Pancreas (tissue), 10 donors: ENCODE measurements at regions not wholly inside any gene's neighbourhood (a gene's known extent, or its start where the extent isn't known, plus 50 kb on each side); places are given as distances from the start of the nearest gene placed in this dataset.

ENCODE experiments used
- ATAC-seq, 4 donors: fragments of 200-7000 bp; cut with Tn5 transposase; one replicate each; pipeline versions ENCODE4 v1.8.0 to v1.9.1; 2020; ENCODE audit warnings: mild to moderate bottlenecking in 4 of 4, moderate library complexity in 4 of 4
- DNase-seq, 6 donors: peaks; one replicate each; pipeline ENCODE4 v3.0.0-alpha.2; 2020
- FAIRE-seq: peaks from 2 replicates; lab custom pipeline; 2012; peaks lifted over from hg19 to GRCh38; lab: Jason Lieb, UNC
- H3K27ac ChIP-seq, 4 donors: fragments of 200-600 bp; sonication (generic); 1 replicate in 3 of 4; 2 replicates in 1 of 4; pipeline versions ENCODE4 v1.5.0 to v1.8.0; 2020
- H3K27me3 ChIP-seq, 4 donors: fragments of 200-600 bp; one replicate each; pipeline ENCODE4 v1.8.0; 2021
- H3K36me3 ChIP-seq, 3 donors: fragments of 200-600 bp; sonication (generic) in 1 of 3; one replicate each; pipeline versions ENCODE4 v1.5.0 to v1.8.0; 2020 to 2021
- H3K4me1 ChIP-seq, 3 donors: fragments of 200-600 bp; one replicate each; pipeline ENCODE4 v1.8.0; 2021
- H3K4me3 ChIP-seq, 4 donors: fragments of 200-600 bp; sonication (generic) in 2 of 4; one replicate each; pipeline versions ENCODE4 v1.5.0 to v1.8.0; 2020 to 2021
- H3K9me3 ChIP-seq, 4 donors: fragments of 200-600 bp; one replicate each; pipeline ENCODE4 v1.8.0; 2021
- WGBS, 2 donors: extraction: QIAGEN DNeasy Blood & Tissue Kit; methylation state at CpG; one replicate each; pipeline ENCODE4 v1.1.7; 2013; 5-methylcytosine and 5-hydroxymethylcytosine counted together
- intact Hi-C, 3 donors: fragments of 100-400 bp; cut with DNase I; formaldehyde crosslinking; loops; one replicate each; pipeline versions ENCODE4 v1.11.1 to v1.14.2; 2022
- TF ChIP-seq, protein P1 (sequence below), 4 donors: fragments of 200-600 bp; sonication (generic) in 3 of 4; IDR thresholded peaks; one replicate each; pipeline versions ENCODE4 v1.5.0 to v1.8.0; 2021; ENCODE audit warnings: antibody characterized with exemption in 4 of 4
- donor health status: healthy with polysubstance abuse.
- donor health status: DM: no; HTN: no; CAD: no; lungs with moderate emphysema.
- donor health status: DM: no; HTN: no; CAD: no.
- donor health status: control.
- donor health status: control.
- donor health status: Bipolar disorder and iron deficiency.
- donor health status: DM: yes; HTN: yes; CAD: no.
- donor health status: DM: no; HTN: no; CAD: no.
- donor health status: DM: no; HTN: no; CAD: no.
- donor health status: DM: yes; HTN: yes; CAD: no.

DNA sequence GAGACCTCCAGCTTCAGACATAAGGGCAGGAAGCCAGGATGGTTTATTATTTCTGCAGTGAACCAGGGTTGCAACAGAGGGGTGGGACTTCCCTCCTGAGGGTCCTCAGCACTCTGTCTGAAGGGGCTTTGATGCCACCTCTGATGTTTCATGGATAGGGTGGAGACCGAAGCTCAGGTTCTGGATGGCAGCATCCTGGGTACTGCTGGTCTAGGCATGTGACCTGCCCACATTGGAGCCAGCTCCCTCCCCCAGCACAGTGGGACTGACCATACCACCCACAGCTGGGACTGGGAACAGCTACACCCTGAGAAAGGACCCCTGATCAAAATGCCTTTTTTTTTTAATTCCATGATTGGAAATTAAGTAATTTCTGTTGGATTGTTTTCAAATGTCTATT is 355.2 kb downstream of the ZNF516 start:
- Histone ChIP-seq H3K27ac (no peak overlapping the region), H3K36me3 (no peaks in the 10 kb centered on the region), H3K9me3 (no peaks in the 10 kb centered on the region), H3K4me3 (no peak overlapping the region), H3K4me1 (no peaks in the 10 kb centered on the region), H3K27me3 (no peaks in the 10 kb centered on the region)
- FAIRE-seq (no peak), DNase-seq (no peak), ATAC-seq (no peak)
- intact Hi-C loops: no loop called here
- WGBS, 2 donors: 70 to 84% methylated on average over 1 of the region's 1 CpG
- TF ChIP-seq, protein P1, sequence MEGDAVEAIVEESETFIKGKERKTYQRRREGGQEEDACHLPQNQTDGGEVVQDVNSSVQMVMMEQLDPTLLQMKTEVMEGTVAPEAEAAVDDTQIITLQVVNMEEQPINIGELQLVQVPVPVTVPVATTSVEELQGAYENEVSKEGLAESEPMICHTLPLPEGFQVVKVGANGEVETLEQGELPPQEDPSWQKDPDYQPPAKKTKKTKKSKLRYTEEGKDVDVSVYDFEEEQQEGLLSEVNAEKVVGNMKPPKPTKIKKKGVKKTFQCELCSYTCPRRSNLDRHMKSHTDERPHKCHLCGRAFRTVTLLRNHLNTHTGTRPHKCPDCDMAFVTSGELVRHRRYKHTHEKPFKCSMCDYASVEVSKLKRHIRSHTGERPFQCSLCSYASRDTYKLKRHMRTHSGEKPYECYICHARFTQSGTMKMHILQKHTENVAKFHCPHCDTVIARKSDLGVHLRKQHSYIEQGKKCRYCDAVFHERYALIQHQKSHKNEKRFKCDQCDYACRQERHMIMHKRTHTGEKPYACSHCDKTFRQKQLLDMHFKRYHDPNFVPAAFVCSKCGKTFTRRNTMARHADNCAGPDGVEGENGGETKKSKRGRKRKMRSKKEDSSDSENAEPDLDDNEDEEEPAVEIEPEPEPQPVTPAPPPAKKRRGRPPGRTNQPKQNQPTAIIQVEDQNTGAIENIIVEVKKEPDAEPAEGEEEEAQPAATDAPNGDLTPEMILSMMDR (IDR thresholded peaks at IDR 0.05): no peak

DNA sequence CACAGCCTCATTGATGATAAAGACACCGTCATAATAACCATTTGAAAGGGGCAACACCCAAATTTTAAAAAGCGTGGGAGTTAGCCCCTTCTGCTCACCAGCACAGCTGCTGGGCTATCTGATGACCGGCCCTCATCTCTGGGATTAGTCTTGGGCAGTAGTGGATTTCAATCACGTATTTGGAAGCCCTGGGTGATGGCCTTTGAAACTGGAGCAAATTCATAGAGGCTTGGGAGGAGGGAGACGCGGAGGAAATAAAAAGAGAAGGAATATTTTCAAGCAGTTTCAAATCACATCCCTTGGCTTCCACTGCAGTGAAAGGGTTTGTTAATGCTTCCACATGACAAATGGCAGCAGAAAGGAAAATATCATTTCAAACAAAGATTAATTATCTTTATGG is 357.8 kb downstream of the ZNF516 start:
- no peaks in the 10 kb centered on the region for H3K36me3 ChIP-seq
- H3K27me3 ChIP-seq: no peaks in the 10 kb centered on the region

DNA sequence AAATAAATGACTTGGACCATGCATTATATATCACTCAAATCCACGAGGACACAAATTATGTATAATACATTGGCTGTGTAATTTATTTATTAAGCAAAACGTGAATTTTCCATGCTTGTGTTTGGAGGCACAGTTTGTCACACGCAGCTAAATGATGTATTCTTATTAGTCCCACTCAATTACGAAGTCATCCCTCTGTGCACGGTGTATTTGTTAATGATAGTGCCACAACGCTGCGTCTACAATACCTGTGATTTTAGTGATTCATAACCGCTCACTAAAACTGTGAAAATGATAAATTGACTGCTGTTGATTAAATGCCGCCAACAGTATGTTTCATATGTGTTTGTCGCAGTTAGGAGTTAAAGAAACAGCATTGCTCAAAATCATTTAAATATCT is 358.3 kb downstream of the ZNF516 start:
- ATAC-seq: no peak
- Histone ChIP-seq H3K27ac (no peak overlapping the region), H3K4me3 (no peak overlapping the region), H3K4me1 (no peaks in the 10 kb centered on the region), H3K36me3 (no peaks in the 10 kb centered on the region), H3K27me3 (no peaks in the 10 kb centered on the region), H3K9me3 (no peaks in the 10 kb centered on the region)
- TF ChIP-seq, protein P1 (IDR thresholded peaks at IDR 0.05): no peak
- 58 to 71% methylated on average over 10 of the region's 10 CpGs for WGBS, 2 donors
- intact Hi-C loops: no loop called here
- no peak for DNase-seq
- FAIRE-seq: no peak

More for the DNA sequence above, 357.8 kb downstream of the ZNF516 start:
- intact Hi-C loops: no loop called here
- TF ChIP-seq, protein P1 (IDR thresholded peaks at IDR 0.05): no peak
- H3K27ac ChIP-seq: no peak overlapping the region
- DNase-seq: no peak
- H3K9me3 ChIP-seq: no peaks in the 10 kb centered on the region
- FAIRE-seq: no peak
- no peaks in the 10 kb centered on the region for H3K4me1 ChIP-seq
- ATAC-seq: no peak
- 64 to 72% methylated on average over 6 of the region's 6 CpGs for WGBS, 2 donors
- no peak overlapping the region for H3K4me3 ChIP-seq

DNA sequence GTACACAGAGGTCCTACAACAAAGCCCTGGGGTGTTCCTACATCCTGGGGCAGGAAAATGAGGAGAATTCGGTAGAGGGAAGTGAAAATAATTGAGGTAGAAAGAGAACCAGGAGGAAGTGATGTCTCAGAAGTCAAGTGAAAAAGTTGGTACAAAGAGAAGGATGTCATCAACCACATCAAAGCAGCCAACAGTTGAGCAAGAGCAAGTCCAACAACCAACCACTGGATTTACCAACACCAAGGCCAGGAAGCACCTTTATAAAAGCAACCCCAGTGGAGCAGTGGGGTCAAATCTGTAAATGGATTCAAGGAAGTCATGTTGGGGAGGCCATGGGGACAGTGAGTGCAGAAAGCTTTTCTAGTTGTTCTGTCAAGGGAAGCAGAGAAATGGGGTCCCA is 360.4 kb downstream of the ZNF516 start:
- Histone ChIP-seq H3K4me1 (no peaks in the 10 kb centered on the region), H3K4me3 (no peak overlapping the region), H3K9me3 (no peaks in the 10 kb centered on the region), H3K27ac (no peak overlapping the region), H3K36me3 (no peaks in the 10 kb centered on the region), H3K27me3 (no peaks in the 10 kb centered on the region)
- ATAC-seq (no peak), FAIRE-seq (no peak), DNase-seq (no peak)
- TF ChIP-seq, protein P1 (IDR thresholded peaks at IDR 0.05): no peak
- 28 to 65% methylated on average over 1 of the region's 1 CpG for WGBS, 2 donors
- intact Hi-C loops: no loop called here

DNA sequence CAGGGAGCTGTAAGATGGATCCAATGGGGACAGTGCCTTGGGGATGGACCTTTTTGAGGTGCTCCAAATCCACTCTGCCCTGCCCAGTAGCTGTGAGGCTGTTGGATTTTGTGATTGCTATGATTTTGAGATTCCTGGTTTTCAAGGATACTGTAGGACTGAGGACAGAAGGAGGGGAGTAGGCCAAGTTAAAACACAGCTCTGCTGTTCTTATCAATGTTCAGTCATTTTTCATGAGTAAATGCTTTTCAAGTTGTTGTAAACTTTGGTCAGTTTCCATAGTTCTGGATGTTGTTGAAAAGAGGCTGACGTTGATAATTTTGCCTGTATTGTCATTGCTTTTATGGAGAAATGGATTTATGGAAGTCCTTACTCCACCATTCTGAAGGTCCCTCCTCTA is 361.2 kb downstream of the ZNF516 start:
- WGBS, 2 donors: 48 to 74% methylated on average over 1 of the region's 1 CpG
- no peak for ATAC-seq
- intact Hi-C loops: no loop called here
- TF ChIP-seq, protein P1 (IDR thresholded peaks at IDR 0.05): no peak
- Histone ChIP-seq H3K36me3 (no peaks in the 10 kb centered on the region), H3K4me1 (no peaks in the 10 kb centered on the region), H3K9me3 (no peaks in the 10 kb centered on the region), H3K4me3 (no peak overlapping the region), H3K27ac (no peak overlapping the region), H3K27me3 (no peaks in the 10 kb centered on the region)
- no peak for DNase-seq
- no peak for FAIRE-seq
